ENCODE measurements at regions not wholly inside any gene's neighbourhood (a gene's known extent, or its start where the extent isn't known, plus 50 kb on each side); places are given as distances from the start of the nearest gene placed in this dataset.

- TF ChIP-seq CTCF (conservative IDR thresholded peaks at IDR 0.05; ENCODE audit: low read depth, low read length), result no peak
- no peak for DNase-seq (ENCODE audit: low read depth)
- no peak overlapping the region for H3K4me3 ChIP-seq (ENCODE audit: low read depth, low read length)
Observed at GRCh38 chrX:13200398-13200797, 119.5 kb downstream of the ATXN3L start.

GRCh38 chrX:13198762-13199064, 121.1 kb downstream of the ATXN3L start:
- H3K4me3 ChIP-seq (ENCODE audit: low read depth, low read length), result no peak overlapping the region
- no peak for DNase-seq (ENCODE audit: low read depth)

GRCh38 chrX:13198056-13198761, 121.6 kb downstream of the ATXN3L start:
- no peak overlapping the region for H3K4me3 ChIP-seq (ENCODE audit: low read depth, low read length)
- TF ChIP-seq CTCF (conservative IDR thresholded peaks at IDR 0.05; ENCODE audit: low read depth, low read length), result no peak
- DNase-seq (ENCODE audit: low read depth), result no peak

More at GRCh38 chrX:13198762-13199064, 121.1 kb downstream of the ATXN3L start:
- no peak for TF ChIP-seq CTCF (conservative IDR thresholded peaks at IDR 0.05; ENCODE audit: low read depth, low read length)

GRCh38 chrX:13196782-13197181, 123.1 kb downstream of the ATXN3L start:
- no peak for DNase-seq (ENCODE audit: low read depth)
- TF ChIP-seq CTCF (conservative IDR thresholded peaks at IDR 0.05; ENCODE audit: low read depth, low read length), result no peak
- no peak overlapping the region for H3K4me3 ChIP-seq (ENCODE audit: low read depth, low read length)

GRCh38 chrX:13195340-13195739, 124.5 kb downstream of the ATXN3L start:
- H3K4me3 ChIP-seq (ENCODE audit: low read depth, low read length), result no peak overlapping the region
- DNase-seq (ENCODE audit: low read depth), result no peak
- TF ChIP-seq CTCF (conservative IDR thresholded peaks at IDR 0.05; ENCODE audit: low read depth, low read length), result no peak

GRCh38 chrX:13194291-13195103, 125.4 kb downstream of the ATXN3L start:
- no peak overlapping the region for H3K4me3 ChIP-seq (ENCODE audit: low read depth, low read length)
- DNase-seq (ENCODE audit: low read depth), result no peak
- TF ChIP-seq CTCF (conservative IDR thresholded peaks at IDR 0.05; ENCODE audit: low read depth, low read length), result no peak
